NCI-H345 treated with DMSO at 0.1 percent for 48 hours (cell line): ENCODE measurements at regions not wholly inside any gene's neighbourhood (a gene's known extent, or its start where the extent isn't known, plus 50 kb on each side); places are given as distances from the start of the nearest gene placed in this dataset.

Source experiments
- DNase-seq: peaks from one replicate; lab custom pipeline; 2025; ENCODE audit not compliant: unreplicated experiment; lab: John Stamatoyannopoulos, UW

- no peak for DNase-seq
These were observed 154.6 kb upstream of the CDH12 start for GRCh38 chr5:23007762-23008161.

- DNase-seq, result no peak
These were observed 154.1 kb upstream of the CDH12 start for GRCh38 chr5:23007236-23007635.

- DNase-seq, result no peak
These were observed 148.0 kb upstream of the CDH12 start for GRCh38 chr5:23001120-23001519.

DNA sequence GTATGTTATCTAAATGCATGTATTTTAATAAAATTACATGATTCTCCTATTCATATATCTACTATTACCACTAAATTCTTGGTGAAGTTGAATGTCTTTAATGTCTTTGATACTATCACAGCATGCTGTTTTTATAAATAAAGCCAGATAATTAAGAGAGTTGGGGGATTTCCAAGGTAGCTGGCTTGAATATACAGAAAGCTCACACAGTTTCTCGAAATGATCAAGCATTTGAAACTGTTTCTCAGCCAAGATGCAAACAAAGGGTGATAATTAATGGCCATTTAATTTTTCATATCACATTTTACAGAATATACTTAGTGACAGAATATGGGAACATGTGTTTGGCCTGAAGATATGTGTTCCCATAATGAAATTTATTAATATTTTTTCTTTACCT, 145.6 kb upstream of the CDH12 start:
- no peak for DNase-seq

GRCh38 chr5:22998362-22998761, 145.2 kb upstream of the CDH12 start:
- no peak for DNase-seq

DNA sequence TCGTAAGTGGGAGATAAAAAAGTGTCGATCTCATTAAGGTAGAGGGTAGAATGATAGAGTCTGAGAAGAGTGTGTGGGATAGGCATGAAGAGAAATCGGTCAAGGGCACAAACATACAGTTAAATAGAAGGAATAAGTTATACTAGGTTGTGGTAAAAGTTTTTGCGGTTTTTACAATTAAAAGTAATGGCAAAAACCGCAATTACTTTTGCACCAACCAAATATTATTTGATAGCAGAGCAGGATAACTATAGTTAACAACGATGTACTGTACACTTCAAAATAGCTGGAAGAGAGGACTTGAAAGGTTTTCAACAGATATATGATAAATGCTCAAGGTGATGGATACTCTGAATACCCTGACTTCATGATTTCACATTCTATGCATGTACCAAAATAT, 135.8 kb upstream of the CDH12 start:
- no peak for DNase-seq

DNA sequence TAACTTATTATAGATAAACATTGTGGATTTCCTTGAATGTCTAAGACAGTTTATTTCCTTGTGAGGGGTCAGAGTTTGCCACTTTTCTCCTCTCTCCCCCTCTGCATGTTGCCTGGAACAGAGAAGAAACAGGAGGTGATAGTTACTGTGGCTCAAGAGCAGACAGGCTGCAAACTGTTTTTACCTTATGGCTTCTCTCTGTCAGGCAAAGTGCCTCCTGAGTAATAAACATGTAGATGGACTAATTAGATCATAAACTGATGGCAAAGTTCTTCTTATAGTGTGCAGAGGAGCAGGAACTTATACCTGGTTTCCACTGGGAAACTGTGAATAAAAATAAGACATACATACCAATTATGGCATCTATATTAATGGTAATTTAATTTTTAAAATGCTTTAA, 133.1 kb upstream of the CDH12 start:
- DNase-seq, result no peak

DNA sequence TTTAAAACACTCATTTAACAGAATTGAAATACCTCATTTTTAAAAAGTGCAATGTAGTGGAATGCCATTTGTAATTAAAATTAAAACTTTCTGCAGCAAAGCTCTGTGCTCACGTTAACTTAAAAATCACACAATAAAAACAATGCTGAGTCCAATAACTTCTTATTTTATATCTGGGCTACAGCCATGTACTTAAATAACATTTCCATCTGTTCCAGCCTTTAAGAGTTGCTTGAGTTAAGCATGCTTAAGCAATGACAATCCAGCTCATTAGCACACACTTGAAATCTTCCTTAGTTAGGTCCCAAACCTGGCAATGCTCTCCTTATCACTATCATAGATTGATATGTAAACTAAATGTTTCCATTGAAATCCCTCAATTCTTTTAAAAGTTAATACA, 132.3 kb upstream of the CDH12 start:
- DNase-seq, result no peak

- no peak for DNase-seq
These were observed 117.9 kb upstream of the CDH12 start for GRCh38 chr5:22970956-22971618.

DNA sequence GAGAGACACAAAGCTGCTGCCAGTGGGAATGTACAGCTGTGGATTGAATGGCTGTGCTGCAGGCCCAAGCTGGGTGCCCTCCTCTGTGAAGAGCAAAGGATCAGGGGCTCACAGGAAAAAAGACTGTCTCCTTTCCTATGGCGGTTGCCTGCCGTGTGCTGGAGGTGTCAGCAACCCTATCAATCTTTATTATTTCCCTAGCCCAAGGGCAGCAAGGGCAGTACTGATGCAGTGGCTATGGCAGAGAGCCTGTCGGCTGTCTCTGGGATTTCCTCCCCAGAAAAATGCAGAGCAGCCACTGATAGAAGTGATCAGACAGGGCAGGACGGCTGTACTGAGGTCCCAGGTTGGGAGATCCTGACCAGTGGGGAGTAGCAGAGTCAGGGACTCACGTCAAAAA, 117.3 kb upstream of the CDH12 start:
- no peak for DNase-seq

GRCh38 chr5:22968386-22968785, 115.2 kb upstream of the CDH12 start:
- DNase-seq, result no peak

GRCh38 chr5:22965960-22966359, 112.8 kb upstream of the CDH12 start:
- DNase-seq, result no peak

DNA sequence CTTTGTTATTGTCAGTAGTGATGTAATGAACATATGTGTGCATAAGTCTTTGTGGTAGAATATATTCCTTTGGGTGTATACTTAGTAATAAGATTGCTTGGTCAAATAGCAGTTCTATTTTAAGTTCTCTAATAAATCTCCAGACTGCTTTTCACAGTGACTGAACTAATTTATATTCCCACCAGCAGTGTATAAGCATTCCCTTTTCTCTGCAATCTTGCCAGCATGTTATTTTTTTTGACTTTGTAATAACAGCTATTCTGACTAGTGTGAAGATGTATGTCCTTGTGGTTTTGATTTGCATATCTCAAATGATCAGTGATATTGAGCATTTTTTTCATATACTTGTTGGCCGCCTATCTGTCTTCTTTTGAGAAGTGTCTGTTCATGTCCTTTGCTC, 111.5 kb upstream of the CDH12 start:
- no peak for DNase-seq

DNA sequence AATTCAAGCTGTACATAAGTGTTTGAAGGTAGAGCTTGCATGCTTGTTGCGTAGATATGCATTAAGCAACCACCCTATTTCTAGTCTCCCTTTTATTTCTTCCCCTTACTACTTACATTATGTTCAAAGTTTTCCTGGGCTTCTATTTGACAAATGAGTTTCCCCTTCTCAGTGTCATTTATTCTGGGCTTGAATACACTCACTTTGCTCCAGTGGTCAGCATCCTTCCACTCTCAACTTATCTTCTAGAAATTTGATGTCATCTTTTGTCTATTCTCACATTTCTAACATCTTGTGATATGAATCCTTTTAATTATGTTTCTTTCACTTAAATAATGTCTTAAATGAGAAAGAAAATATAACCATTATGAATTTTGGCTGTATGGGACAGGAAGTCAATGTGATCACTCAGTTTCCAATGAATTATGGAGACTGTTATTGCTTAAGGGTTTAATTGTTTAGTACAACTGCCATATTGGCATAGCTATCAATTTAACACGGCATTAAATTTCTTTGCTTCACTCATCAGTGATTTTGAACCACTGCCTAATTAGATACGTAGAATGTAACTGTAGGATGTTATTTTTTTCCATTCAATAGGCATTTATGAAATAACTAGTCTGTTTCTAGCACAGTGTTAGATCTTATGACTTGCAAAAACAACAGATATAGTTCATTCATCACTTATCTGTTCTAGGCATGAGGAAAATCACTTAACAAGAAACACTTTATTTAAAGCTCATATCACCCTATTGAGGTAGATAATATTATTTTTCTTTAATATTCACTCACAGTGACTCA, 105.5 kb upstream of the CDH12 start:
- DNase-seq, result no peak

DNA sequence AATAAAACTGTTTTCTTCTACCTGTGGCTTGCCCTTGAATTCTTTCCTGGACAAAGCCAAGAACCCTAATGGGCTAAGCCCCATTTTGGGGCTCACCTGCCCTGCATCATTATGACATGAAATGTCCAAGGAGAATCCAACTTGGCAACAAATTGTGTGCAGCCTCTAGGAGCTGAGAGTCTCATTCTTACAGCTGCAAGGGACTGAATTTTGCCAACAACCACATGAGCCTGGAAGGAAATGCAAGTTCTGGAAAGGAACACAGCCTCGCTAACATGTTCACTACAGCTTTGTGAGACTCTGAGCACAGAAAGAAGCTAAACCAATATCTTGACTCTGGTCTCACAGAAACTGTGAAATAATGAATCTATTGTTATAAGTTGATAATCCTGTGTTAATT, 94.8 kb upstream of the CDH12 start:
- no peak for DNase-seq

GRCh38 chr5:22938362-22938761, 85.2 kb upstream of the CDH12 start:
- no peak for DNase-seq

GRCh38 chr5:22928821-22929482, 75.8 kb upstream of the CDH12 start:
- no peak for DNase-seq

DNA sequence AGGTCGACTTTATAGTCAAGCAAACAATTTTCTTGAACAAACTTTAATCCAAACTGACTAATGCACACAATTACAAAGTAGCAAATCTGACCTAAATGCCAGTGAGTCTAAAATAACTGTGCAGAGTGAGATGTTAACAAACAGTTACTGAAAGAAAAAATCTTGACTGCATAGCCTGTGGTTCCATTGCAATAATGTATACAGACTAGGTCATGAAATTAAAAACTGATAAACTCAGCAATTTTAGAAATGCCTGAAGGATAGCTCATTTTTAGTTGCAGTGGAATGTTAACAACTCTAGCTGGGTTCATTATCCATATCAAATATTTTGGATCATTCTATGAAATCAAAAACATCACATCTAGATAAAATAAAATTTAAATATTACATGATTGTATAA, 73.4 kb upstream of the CDH12 start:
- no peak for DNase-seq

DNA sequence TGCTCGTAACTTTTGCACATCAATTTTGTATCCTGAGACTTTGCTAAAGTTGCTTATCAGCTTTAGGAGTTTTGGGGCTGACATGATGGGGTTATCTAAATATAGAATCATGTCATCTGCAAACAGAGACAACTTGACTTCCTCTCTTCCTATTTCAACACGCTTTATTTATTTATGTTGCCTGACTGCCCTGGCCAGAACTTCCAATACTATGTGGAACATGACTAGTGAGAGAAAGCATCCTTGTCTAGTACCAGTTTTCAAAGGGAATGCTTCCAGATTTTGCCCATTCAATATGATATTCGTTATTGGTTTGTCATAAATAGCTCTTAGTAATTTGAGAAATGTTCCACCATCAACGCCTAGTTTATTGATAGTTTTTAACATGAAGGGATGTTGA, 65.4 kb upstream of the CDH12 start:
- DNase-seq, result no peak

GRCh38 chr5:22916393-22916792, 63.2 kb upstream of the CDH12 start:
- no peak for DNase-seq

DNA sequence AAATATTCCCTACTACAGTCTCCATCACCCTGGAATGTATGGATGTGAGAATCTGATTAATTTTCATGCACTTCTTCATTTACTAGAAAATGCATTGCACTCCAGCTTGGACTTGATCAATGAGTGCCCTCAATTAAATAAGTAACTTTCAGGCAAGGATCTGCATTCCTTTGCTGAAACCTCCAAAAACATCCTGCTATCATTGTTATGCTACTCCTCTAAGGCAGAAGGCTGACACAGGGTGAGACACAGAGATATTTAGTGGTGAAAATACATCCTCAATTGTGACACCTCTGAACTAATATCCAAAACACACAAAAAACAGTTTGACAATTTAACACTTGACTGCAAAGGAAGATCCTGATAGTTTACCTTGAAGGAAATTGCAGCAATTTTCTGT, 57.9 kb upstream of the CDH12 start:
- DNase-seq, result no peak

DNA sequence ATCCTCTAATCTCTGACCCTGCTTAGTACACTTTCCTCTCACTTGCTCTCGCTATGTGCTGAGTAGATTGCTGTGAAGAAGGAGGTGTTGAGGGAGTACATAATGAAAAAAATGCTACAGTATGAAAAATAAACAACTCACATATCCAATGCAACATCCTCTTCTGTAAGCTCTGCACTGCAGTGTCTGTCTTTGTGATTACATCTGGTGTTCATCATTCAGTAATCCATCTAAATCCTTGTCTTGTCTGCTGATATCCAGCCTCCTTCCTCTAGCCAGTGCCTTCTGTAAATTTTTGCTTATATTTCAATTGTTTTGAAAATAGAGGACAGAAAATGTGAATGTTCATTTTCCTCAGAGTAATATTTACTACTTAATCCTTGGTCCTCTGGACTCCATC, 57.4 kb upstream of the CDH12 start:
- no peak for DNase-seq
